ENCODE measurements at regions not wholly inside any gene's neighbourhood (a gene's known extent, or its start where the extent isn't known, plus 50 kb on each side); places are given as distances from the start of the nearest gene placed in this dataset.
"Not testable (repeated sequence)": the region's sequence is repeated elsewhere in the genome, so short reads cannot be mapped to it uniquely, and the experiment has no call there.

DNA sequence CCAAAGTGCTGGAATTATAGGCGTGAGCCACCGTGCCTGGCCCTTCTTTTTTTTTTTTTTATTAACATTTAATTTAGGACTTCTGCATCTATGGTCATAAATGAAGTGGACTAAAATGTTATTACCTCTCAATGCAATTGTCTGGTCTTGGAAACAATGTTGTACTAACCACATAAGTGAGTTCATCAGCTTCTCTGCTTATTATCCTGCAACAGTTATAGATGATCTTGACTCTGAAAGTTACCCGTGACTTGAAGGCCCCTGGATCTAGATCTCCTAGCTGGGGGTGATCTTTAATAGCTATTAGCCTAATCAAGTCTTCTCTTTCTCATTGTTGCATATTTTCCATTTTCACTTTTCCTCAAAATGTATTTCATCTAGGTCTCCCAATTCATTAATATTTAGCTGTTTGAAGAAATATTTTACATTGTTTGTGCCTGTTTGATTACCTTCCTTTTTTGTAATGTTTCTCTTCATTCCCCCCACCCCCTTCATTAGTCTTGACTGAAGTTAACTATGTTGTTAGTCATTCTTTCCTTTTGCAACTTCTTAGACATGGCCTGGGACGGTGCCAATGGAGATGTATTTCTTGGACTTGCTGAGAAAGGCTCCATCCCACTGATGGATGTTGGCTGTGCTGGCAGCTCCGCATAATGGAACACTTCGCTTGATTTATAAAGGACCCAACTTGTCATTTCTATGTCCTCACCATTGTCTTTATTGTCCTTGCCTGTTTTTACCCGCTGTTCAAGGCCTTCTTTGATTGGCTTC is 141.6 kb upstream of the RIOK3 start:
- peak; percentile 96 for DNase-seq (ENCODE audit: low read depth)

DNA sequence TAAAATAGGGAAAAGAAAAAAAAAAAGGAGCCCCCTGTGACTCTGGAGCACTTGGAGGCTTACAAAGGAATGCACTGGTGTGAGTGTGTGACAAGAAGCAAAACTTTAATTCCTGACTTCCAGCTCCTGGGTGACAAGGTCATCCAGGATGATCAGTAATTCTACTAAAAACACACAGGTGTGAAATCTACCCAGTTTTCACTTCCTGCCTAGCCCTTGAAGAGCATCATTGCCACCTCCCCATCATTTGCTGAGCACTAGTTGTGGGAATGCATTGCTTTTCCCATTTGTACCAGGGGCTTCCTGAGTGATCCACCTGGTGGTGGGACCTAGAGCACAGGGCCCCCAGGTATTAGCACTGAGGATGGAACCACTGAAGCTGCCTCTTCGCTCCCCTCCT is 139.7 kb upstream of the RIOK3 start:
- no peak for DNase-seq (ENCODE audit: low read depth)

DNA sequence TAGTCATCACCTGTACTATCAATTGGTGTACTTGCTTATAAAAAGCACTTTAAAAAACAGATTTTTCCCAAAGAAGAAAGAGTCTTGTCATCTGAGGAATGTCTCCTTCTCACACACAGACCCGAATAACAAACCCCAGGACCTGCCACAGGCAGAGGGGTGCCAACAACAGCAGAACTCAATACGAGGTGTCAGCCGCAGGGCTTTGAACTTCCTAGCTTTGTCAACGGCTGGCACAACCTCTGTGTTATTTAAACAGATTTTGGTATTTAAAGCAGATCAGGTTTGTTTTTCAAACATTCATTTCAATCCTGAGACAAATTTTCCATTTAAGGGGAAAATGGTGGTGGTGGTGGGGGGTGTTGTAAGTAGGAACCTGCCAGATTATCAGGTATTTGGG is 138.4 kb upstream of the RIOK3 start:
- DNase-seq (ENCODE audit: low read depth) = no peak

DNA sequence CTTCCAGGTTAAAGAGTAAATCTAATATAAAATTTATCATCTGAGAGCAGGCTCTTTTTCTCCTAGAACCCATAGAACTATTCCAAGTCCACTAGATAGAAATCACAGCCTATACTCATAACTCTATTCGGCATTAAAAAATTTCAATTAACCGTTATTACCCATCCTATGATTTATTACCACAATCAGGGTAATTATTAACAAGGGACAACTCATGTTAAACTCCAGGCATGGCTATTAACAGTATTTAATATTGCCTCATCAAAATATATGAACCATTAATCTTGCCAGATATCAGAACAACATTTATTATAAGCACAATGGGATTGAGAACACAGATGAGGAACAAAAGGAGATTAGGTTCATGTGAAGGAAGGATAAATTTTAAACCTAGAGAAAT is 136.8 kb upstream of the RIOK3 start:
- DNase-seq (ENCODE audit: low read depth) = no peak

DNA sequence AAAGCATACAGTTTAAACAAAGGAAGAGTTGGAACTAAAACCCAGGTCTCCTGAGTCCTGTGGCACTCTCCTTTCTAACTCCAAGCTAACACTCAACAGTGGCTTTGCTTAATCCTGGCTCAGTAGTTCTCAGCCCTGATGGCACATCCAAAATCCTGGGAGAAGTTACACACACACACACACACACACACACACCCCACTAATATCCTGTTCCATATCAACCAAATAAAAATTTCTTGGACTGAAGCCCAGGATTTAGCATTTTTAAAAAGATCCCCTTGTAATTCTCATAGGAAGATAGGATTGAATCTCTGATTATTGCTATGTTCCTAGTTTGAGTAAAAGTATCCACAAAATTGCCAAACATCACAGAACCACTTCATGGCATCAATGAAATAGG is 136.1 kb upstream of the RIOK3 start:
- DNase-seq (ENCODE audit: low read depth) = no peak

DNA sequence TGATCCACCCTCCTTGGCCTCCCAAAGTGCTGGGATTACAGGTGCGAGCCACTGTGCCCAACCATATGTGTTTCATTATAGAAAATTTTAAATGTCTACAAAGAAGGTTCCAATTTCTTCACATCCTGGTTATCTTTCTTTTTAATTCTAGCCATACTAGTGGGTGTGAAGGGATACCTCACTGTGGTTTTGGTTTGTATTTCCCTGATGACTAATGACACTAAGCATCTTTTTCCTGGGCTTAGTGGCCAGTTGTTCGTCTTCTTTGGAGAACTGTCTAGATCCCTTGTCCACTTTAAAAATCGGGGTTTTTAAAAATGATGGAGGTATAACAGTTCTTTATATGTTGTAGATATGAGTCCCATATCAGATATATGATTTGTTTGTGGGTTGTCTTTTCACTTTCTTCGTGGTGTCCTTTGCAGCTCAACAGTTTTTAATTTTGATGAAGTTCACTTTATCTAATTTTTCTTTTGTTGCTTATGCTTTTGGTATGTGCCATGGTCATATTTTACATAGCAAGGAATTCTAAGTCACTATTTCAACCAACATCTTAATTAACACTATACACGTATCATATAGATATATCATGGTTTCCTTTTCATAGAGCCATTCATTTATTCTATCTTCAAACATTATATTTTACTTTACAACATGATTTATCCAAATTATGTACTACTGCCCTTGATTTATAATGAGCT is 135.0 kb upstream of the RIOK3 start:
- peak; percentile 85 for DNase-seq (ENCODE audit: low read depth)

DNA sequence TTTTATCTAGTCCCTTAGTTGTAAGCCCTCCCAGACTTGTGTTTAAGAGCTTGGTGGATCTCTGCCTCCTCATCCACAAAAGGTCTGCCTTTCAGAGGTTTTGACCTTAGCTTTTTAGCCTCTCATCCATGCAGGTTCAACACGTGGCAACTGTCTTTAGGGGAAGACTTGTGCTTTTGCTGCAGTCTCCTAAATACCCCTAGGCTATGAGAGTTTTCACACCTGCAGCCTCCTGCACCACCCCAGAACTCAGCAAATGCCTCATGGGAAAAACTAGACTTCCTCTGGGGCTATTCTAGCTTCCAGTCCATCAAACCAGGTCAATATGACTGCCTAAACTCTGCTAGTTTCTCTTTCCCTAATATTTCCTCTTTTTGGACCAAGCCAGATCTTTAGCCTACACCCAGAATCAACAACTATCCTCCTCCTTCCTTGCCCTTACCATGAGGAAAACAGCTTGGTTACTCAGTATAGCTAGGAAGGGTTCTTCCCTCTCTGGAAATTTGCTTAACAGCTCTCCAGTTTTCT is 132.3 kb upstream of the RIOK3 start:
- DNase-seq (ENCODE audit: low read depth) = no peak

DNA sequence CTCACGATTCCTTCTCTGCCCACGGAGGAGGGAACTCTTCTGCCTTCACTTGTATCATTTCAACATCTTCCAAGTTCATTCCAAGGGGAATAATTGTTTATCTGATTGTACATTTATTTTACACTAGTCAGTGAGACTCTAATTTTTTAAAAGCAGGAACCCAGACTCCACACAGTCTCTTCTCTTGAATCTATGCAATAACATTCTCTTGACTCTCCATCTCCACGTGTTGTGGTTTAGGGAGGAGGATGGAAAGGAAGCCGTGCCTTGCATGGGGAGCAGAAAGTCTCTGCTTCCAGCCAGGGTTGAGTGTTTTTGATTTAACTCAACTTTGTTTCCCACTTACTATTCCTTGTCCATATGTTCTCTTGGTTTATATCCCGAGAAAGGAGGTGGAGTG is 131.1 kb upstream of the RIOK3 start:
- no peak for DNase-seq (ENCODE audit: low read depth)

DNA sequence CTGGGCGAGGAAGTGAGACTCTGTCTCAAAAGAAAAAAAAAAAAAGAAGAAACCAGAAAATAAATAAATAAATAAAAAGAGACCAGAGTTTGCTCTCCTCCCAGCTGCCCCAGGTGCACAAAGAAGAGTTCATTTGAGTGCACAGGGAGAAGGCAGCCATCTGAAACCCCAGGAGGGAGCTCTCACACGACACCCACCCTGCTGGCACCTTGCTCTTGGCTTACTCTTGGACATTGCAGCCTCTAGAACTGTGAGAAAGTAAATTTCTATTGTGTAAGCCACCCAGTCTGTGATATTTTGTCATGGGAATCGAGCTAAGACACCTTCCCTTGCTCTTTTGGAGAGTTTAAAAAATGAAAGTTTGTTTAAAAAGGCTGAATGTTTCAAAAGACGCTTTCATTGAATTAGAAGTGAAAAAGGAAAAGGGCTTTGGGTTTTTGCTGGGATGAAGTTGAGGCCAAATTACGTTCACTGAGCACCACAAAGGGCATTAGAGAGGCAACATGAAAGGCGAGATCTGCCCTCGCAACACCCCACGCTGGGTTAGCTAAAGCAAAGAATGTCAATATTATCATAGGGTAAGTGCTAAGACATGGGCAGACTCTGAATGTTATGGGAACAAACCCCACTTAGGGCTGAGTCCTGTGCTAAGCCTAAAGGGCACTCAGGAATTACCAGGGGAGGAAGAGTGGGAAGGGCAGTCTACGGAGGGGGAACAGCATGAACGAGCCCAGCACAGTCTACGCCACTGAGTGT is 128.9 kb upstream of the RIOK3 start:
- no peak for DNase-seq (ENCODE audit: low read depth)

DNA sequence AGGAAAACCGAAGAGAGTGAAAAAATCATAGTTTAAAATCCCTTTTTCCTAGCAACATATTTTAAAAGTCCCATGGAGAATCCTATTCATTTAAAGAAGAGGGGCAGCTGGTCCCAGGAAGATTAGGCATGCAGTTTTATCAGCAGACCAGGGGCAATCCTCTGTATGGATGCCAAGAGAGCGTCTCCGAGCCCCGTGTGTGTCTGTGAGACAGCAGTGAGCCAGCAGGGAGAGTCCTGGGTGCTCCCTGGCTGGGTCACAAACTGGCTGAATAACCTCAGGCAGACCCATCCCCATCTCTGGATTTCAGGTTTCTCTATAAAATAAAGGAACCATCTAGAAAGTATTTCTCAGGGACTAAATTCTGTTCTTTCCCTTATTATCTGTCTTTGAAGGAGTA is 128.2 kb upstream of the RIOK3 start:
- no peak for DNase-seq (ENCODE audit: low read depth)

DNA sequence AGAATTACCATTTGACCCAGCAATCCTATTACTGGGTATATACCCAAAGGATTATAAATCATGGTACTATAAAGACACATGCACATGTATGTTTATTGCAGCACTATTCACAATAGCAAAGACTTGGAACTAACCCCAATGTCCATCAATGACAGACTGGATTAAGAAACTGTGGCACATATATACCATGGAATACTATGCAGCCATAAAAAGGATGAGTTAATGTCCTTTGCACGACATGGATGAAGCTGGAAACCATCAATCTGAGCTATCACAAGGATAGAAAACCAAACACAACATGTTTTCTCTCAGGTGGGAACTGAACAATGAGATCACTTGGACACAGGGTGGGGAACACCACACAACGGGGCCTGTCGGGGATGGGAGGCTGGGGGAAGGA is 123.4 kb upstream of the RIOK3 start:
- not testable (repeated sequence) for DNase-seq (ENCODE audit: low read depth)

DNA sequence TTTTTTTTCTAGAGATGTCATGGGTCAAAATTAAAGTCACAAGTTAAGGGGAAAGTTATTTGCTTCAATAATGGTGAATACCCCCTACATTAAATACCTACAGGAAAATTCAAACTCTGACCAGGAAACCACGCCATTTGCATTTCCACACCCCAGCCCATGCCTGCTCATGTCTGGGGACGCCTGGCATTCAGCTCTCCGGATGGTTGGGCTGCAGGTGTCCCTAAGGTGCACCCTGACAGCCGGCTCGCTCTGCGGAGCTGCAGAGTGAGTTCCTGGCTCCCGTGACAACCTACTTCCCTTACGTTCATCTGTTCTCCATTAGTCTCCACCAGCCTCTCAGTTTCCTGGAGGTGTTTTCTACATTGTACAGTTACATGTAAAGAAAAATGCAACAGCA is 122.7 kb upstream of the RIOK3 start:
- DNase-seq (ENCODE audit: low read depth) = no peak

DNA sequence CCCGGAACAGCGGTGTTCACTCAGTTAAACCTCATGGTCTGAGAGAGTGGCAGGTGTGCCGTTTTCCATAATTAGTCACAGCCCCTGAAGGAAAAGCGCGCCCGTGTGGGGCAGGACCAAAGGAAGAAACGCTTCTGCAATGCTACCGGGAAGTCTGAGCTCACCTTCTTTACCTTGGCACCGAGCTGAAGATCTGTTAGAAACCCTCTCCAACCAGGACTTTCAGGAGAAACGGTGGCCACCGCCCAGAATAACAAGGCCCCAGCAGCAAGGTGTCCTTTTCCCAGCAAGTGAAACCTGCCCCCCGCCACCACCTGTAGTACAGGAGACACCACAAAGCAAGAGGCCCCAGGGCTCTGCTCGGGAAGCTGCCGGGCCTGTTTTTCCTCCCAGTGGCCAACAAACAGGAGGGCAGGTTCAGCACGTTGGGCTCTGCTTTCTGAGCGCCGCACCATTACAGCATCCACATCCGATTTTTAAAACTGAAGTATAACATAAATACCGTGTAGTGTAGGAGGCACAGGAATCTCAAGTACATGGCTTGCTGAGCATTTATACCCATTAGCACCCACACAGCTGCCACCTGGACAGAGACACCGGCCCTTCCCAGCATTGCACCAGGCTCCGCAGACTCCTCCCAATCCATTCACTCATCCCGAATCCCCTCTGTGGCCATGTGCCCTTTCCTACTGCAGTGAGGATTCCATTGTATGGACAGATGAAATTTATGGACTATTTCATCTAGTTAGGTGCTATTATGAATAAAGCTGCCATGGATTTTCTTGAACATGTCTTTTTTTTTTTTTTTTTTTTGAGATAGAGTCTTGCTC is 121.8 kb upstream of the RIOK3 start:
- no peak for DNase-seq (ENCODE audit: low read depth)

DNA sequence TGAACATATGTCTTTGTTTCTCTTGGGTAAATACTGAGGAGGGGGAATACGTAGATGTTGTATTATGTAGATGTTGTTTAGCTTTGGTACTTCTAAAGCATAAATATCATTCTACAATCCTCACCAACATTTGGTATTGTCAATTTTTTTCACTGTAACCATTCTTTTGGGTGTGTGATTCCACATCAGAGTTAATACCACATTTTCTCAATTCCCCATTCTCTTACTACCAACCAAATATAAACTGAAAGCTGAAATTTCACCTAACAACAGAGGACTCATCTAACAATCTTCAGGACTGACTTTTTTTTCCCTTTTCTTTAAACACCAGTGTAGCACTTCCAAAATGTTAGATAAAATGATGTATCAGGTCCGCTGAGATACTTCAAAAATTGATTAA is 120.7 kb upstream of the RIOK3 start:
- DNase-seq (ENCODE audit: low read depth) = no peak

DNA sequence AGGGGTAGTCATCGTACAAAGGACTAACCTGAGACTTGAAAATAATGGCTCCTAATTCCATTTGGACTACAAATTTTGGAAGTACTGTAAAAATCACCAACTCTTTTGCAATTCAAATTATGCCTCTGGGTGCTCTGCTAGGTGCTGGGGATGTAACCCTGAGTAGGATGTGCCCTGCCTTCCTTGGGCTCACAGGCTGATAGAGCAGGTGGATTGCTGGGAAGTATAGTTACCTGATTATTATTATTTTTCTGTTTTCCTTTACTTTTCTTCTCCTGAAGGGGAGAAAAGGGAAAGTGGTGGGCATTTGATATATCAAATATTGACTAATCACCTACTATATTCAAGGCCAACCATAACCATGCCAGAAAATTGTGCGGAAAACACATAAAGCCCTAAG is 119.3 kb upstream of the RIOK3 start:
- DNase-seq (ENCODE audit: low read depth) = no peak

DNA sequence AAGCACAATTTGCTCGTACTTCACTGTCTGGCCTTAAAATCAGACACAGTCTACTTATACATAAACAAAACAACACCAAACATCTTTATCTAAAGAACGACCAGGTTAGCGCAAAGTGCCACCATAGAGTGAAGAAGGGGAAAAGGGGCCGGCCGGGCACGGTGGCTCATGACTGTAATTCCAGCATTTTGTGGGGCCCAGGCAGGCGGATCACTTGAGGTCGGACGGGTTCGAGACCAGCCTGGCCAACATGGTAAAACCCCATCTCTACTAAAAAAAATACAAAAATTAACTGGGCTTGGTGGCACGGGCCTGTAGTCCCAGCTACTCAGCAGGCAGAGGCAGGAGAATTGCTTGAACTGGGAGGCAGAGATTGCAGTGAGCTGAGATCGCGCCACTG is 118.5 kb upstream of the RIOK3 start:
- no peak for DNase-seq (ENCODE audit: low read depth)

DNA sequence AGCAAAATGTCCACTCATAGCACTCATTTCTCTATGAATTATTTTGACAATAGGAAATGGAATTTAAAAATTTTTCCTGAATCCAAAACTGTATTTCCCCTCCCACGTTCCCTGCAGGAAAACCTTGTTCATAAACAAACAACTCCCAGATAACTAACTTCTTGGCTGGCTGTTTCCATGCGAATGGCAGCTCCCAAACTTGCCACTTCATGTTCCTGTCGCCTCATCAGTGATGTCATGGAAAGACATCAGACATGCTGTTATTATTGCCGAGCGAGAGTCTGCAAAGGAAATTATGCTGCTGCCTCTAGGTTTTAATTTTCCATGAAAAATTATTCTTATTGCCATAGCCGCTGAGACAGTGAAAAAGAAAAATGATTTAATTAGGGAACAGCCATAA is 117.0 kb upstream of the RIOK3 start:
- DNase-seq (ENCODE audit: low read depth) = no peak

DNA sequence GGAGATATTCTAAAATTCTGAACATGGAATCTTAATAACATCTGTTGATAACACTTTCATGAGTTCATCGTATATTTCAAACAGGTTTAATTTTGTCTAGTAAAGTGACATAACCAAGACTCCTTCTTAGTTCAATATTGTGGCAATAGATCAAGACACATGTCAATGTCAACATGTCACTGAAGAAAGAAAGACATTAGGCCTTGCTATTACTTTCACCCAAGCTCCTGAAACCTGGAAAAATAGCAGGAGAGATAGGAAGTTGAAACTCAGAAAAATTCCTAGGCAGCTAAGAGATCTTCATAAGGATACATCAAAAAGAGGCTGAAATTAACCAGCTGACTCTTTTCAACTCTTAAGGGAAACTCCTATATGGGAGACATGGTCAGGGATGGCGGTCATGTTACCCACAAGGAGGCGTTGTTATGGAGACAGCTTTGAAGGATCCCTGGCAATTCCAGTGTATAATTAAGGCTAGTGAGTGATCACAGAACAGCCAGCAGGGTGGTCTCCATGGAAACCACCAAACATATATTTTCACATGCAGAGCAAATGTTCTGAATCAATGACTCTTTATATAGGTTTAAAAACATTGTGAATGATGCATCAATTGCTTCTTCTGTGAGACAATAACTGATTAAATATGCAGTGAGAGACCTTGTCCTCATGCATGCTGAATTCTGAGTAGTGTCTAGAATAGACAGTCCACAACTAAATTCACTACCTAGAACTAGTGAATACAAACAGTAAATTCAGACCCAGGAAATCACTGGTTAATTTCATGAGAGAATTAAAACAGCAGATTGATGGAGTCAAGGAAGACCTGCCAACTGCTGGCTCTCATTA is 115.3 kb upstream of the RIOK3 start:
- peak; percentile 61 for DNase-seq (ENCODE audit: low read depth)

DNA sequence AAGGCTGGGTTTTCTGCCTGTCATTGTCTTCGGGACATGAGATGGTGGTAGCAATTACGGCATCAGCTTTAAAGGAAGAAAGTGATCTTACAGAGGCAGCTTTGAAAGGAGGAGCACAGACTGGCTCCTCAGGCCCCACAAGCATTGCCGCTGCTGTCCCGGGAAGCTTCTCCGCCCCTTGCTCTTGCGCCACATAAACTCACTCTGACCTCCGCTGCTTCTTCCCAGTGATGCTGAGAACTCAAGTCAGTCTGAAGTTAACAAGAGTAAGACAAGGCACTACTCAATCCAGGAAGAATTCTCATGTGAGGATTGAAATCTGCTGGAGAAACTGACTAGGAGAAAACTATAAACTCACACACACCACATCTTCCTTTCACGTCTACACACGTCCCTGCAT is 112.4 kb upstream of the RIOK3 start:
- DNase-seq (ENCODE audit: low read depth) = no peak

DNA sequence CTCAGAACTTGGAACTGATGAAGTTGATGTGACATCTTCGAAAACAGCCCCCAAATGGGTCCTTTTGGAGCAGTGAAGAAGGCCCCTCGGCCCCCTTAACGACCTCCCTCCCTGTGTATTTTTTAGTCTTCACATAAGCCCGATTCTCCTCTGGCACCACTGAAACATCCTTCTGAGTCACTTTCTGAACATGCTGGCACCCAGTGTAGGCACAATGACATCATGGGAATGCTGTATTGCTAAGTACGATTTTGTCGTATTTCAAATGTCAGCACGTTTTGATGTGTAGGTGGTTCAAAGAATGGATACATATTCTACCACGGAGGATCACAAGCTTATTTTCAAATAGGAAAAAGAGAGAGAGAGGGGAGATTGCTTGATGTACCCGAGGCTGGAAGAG is 111.7 kb upstream of the RIOK3 start:
- no peak for DNase-seq (ENCODE audit: low read depth)

DNA sequence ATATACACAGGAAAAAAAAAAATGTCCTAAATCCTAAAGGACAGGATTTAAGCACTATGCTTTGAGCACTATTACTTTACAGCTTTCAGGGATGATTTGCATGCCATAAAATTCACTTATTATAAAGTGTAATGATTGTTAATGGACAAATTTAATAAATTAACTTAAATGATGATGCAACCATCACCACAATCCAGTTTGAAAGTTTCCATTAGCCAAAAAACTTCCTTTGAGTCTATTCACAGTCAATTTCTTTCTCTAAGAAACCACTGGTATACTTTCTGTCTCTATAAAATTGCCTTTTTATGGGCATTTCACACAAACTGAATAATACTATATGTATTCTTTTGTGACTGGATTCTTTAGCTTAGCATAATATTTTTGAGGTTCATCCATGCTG is 111.1 kb upstream of the RIOK3 start:
- no peak for DNase-seq (ENCODE audit: low read depth)
